T-helper 2 cell treated with Interferon-gamma antibody and Interleukin-4, amounts not matched to agents 100 ng/mL and 5 ng/mL, for 36 hours (primary cell): ENCODE measurements at regions not wholly inside any gene's neighbourhood (a gene's known extent, or its start where the extent isn't known, plus 50 kb on each side); places are given as distances from the start of the nearest gene placed in this dataset.

Experiments used
- intact Hi-C: fragments of 100-400 bp; cut with micrococcal nuclease; formaldehyde crosslinking; loops from one replicate; pipeline ENCODE4 v1.15.1; 2023

DNA sequence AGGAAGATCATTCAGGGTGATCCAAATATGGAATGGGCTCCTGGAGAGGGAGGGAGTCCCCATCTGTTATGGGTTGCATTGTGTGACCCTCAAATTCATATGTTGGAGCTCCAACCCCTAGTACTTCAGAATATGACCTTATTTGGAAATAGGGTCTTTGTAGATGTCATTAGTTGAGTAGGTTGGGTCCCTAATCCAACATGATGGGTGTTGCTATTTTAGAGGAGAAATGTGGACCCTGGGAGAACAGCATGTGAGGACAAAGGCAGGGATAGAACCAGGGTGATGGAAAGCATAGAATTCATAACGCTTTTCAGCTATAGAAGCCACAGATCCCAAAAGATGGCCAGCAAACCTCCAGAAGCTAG is 91.5 kb upstream of the SMNDC1 start:
- intact Hi-C loops, result no loop called here

DNA sequence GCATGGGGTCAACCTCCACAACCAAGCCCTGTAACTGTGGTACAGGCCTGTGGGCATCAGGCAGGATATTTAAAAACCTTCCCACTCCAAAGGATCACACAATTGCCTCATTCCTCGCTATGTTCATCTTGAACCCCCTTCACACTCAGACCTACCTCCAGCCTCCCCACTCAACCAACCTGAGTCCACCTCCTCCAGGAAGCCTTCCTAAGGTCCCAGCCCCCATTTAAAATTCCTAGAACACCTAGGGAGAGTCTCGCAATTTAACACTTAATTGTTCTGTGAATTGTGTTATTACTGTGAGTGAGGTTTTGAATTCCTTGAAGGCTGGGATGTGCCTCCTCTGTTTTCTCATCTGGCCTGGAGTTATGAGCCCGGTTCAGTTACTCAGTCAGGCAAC is 93.1 kb upstream of the SMNDC1 start:
- intact Hi-C loops, result no loop called here

DNA sequence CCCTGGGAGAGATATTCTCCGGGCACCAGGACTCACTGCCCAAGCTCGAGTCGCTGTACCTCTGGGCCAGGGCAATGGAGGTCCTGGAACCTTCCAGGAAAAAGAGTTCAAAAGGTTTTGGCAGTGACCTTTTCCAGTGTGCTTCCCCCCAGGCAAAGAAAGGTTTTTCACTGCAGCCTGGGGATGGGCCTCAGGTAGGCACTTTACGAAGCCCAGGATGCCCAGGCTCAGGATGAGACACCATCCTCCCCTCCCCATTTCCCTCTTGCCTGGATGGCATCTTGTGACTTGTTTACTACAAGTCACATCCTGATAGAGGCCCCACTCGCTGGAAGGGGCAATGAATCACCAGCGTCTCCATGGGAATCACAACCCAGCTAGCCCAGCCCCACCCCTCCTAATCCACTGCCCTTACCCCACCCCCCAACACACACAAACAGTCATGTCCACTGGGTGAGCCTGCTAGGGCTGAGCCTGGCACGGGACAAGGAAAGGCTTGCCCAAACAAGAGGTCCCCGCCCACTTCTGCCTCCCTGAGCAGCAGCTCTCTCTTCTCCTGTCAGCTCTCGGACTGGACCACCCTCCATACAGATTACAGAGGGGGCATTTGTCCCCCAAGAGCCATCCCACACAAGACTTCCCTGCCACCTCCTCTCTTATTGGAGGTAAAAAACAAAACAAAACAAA is 93.8 kb upstream of the SMNDC1 start:
- intact Hi-C loops, result no loop called here

DNA sequence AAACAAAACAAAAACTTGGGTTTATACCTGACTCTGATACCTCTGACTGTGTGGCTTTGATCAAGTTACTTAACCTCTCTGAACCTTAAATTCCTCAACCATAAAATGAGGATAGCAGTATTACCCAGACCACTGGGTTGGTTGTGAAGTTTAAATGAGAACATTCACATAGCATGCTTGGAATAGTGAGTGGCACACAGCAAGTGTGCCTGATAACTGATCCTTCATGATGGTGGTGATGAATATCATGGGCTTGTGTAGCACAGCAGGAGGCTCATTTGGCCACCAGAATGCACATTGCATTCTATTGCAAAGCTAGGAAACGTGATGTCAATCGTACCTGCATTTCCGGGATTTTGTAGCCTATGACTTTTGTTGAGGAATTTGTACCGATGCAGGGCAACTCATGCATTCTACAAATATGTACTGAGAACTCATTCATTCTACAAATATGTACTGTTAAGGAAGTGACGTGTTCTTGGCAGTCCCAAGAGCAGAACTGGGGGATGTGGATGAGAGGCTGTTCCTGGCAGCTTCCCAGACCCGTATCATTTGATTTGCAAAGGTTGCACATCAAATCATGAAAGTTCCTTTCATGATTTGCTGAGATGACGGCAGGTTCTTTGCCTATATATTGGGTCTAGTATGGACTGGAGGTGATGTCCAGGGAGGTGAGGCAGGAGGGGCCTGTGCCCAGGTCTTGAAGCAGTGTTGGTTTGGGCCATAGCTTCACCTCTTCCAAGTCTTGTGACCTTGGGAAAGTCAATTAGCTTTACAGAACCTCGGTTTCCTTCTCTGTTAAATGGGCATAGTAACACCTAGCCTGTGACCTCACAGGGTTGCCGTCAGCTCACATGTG is 94.6 kb upstream of the SMNDC1 start:
- intact Hi-C loops, result no loop called here

DNA sequence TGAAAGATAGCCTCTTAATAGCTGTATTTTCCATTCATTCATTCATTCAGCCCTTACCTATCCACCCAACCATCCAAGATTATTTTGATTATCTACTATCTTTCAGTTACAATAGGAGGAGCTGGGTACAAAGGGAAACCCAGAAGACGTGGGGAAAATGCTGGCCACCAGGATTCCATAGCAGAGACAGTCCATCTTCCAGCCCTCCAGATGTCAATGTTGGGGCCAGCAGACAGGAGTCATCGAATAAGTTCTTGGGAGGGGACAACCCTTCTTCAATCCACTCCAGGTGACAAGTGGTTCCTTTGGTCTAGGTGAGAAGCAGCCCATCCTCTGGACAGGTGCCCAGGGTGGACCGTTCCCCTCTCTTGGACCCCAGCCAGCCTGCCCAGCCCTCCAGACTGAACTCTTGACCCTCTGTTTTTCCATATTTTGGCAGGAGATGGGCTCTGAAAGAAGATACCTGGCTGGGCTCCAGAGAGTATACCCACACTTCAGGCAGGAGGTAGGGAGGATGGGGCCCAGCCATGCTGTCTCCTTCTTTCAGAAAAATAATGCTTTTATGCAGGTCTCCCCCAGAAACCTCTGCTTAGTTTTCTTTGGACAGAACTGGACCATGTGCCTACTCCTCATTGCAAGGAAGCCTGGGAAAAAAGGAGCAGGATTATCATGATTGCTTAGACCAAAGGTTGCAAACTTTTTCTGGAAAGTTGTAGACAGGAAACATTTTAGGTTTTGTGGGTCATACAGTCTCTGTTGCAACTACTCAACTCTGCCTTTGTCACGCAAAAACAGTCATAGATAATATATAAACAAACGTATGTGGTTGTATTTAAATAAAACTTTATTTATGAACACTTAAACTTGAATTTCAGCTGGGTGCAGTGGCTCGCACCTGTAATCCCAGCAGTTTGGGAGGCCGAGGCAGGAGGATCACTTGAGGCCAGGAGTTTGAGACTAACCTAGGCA is 95.5 kb upstream of the SMNDC1 start:
- intact Hi-C loops, result no loop called here

DNA sequence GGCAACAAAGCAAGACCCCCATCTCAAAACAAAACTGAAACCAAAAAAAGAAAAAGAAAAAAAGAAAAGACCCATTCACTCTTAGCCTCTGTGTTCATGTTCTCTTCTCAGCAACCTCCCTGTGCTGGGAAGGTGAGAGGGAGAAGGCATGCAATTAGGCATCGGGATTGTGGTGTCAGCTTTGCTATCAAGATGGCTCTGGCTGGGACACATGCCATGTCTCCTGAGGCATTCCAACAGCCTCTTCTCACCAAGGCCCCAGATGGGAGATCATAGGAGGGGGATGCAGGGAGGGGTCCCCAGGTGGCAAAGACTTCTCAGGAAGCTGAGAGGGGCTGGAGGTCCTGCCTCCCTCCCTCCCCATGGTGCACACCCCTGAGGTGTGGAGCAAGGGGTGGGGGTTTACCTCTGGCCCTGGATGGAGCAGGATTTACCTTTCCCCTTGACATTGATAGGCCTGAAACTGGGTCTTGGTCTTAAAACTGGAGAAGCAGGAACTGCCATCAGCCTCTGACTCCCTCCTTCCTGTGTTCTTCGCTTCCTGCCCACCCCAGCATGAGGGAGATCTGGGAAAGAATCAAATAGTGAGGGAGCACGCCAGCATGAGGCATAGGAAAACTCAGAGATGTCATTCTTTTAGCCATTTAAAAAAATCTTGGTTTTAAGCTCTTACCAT is 96.2 kb upstream of the DUSP5 start:
- intact Hi-C loops, result no loop called here

GRCh38 chr10:110402077-110402416 is 95.7 kb upstream of the DUSP5 start:
- intact Hi-C loops, result no loop called here

DNA sequence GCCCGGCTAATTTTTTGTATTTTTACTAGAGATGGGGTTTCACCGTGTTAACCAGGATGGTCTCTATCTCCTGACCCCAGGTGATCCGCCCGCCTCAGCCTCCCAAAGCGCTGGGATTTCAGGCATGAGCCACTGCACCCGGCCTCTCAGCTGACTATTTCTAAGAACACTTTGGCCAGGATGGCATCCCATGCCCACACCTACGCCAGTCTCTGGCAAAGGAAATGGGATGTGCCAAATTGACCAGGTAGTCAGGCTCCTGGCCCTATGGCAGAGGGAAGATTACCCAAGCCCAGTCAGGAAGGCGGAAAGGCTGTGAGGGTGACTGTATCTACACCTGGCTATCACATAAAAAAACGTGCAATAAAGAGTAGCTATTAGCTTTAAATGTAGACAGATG is 94.1 kb upstream of the DUSP5 start:
- intact Hi-C loops, result no loop called here

DNA sequence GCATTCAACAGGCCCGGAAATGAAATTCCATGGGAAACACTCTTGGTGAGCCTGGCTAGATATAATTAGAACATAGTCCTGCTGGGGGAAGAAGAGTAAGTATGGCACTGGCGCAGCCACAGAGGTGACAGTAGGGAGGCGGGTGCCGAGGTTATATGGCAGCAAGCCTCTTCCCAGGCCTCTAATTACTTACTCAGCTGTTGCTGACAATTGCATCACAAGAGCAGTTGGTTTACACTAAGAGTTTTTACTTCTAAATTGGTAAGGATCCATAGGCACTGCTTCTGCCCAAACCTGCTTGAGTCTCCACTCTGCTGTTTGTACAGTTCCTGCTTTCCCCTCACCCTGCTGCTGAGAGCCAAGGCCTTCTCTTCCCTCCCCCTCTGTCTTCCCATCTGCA is 93.3 kb upstream of the DUSP5 start:
- intact Hi-C loops, result no loop called here

- intact Hi-C loops, result no loop called here
These were observed 92.9 kb upstream of the DUSP5 start for GRCh38 chr10:110404825-110405224.

- intact Hi-C loops, result no loop called here
These were observed 92.3 kb upstream of the DUSP5 start for GRCh38 chr10:110405380-110405779.

DNA sequence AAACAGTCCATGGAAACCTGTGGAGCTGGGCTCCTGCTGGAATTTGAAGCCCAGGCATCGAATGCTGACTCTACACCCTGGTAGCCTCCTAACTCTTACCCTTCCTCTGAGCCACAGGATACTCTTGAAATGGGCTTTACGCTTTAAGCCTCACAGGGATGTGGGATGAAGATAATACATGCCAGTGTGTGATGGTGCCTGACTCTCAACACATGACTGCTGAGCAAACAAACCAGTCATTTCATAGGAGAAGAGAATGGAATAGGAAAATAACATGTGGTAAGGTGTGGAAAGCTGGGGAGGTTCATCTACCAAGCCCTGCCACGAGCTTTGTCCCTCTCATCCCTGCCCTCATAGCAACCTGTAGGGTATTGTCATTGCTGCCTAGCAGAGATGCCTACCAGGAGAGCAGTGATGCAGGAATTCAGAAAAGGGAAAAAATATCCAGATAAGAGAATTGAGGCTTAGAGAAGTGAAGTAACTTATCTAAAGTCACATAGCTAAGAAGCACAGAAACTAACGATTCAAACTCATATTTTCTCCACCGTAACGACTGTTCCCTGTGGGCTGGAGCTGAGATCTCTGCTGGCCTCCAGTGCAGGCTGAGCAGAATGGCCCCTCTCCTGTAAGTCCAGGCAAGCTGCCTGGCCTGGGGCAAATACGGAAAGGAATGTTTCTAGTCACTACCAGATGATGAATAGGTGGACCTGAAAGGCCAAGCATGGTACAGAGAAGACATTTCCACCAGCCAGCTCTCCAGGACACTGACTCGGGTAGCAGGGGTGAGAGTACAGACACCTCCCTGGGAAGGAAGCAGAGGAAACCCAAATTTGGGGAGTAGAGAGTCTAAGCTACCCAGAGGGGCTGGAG is 90.2 kb upstream of the DUSP5 start:
- intact Hi-C loops, result no loop called here

GRCh38 chr10:110408203-110408871 is 89.4 kb upstream of the DUSP5 start:
- intact Hi-C loops, result no loop called here

DNA sequence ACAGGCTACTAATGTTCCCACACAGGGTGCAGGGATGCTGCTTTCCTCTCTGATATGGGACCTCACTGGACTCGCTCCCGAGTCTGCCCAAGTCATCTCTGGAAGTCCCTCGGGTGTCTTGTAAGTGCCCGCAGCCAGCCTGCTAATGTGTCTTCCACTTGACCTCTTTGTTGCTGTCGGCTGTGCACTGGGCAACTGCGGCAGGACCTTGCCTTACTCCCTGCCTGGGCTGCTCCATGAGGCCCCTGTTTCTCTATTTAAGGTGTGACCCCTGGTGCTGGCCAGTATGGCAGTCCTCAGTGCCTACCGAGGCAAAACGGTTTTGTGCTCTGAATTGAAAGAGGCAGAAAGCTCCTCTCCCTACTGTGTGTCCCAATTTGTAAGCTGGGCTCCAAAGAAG is 88.8 kb upstream of the DUSP5 start:
- intact Hi-C loops, result no loop called here

DNA sequence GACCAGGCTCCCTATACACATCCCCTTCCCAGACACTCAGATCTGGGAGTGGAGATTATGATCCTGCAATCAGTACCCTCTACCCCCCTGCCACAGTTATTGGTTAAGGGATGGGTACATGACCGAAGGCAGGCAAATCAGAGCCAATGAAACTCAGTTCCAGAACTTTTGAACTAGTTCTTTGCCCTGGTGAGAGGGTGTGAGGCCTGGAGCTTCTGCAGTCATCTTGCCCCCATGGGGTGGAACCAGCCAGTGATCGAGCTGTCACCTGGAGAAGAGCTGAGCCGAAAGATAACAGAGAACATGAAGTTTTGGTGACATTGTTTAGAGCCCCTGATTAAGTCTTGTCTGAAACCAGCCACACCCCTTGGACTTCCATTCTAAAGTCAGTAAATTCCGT is 88.2 kb upstream of the DUSP5 start:
- intact Hi-C loops, result no loop called here

DNA sequence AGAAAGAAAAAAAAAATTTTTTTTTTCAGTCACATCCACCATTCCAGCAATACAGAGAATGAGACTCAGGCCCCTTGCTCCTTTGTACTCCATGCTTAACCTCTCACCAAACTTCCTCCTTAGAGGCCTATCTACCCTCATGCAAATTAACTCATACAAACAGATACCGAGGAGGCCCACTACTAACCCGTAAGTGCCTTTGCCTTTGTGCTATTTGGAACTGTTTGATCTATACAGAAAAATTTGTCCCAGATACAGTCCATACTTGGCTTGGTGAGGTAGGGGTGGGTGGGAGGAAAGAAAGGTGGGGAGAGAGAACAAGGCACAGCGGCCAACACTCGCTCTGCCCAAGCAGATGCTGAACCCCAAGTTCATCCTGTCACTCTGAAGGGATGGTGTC is 87.8 kb upstream of the DUSP5 start:
- intact Hi-C loops, result loop anchor here (5.0 to 10.0 kb wide), 2 partner anchors 37 to 185 kb away; no protein-coding TSS in a partner anchor

- intact Hi-C loops, result loop anchor here (5.0 to 10.0 kb wide), 2 partner anchors 37 to 186 kb away; no protein-coding TSS in a partner anchor
These were observed 87.2 kb upstream of the DUSP5 start for GRCh38 chr10:110410329-110411046.

DNA sequence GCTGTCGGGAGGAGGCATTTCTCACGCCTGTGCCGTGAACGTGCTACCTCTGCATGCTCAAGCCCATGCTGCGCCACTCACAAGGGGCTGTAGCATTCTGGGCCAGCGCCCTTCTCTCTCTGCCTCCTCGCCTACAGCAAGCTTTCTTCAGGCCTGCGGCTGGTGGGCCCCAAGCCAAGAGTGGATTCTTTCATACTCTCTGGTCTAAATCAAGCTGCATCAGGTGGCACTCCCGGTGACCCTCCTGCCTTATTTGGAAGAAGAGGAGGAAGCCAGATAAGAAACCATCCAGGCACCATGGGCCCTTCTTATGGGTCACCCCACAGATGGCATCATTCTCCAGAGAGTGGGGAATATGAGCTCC is 86.7 kb upstream of the DUSP5 start:
- intact Hi-C loops, result loop anchor here (5.0 to 10.0 kb wide), 2 partner anchors 36 to 186 kb away; no protein-coding TSS in a partner anchor
